SK-N-SH (cell line): ENCODE measurements at regions not wholly inside any gene's neighbourhood (a gene's known extent, or its start where the extent isn't known, plus 50 kb on each side); places are given as distances from the start of the nearest gene placed in this dataset.

Experiments used
- FOSL2 ChIP-seq: IDR thresholded peaks from 2 replicates; pipeline ENCODE4 v1.4.0; 2012; ENCODE audit warnings: low read depth, mild to moderate bottlenecking, moderate library complexity, borderline replicate concordance
- NRF1 ChIP-seq: IDR thresholded peaks from 2 replicates; pipeline ENCODE4 v1.6.1; 2012; ENCODE audit warnings: low read depth, mild to moderate bottlenecking, low read length
- TCF12 ChIP-seq: IDR thresholded peaks from 2 replicates; pipeline ENCODE4 v1.4.0; 2012

DNA sequence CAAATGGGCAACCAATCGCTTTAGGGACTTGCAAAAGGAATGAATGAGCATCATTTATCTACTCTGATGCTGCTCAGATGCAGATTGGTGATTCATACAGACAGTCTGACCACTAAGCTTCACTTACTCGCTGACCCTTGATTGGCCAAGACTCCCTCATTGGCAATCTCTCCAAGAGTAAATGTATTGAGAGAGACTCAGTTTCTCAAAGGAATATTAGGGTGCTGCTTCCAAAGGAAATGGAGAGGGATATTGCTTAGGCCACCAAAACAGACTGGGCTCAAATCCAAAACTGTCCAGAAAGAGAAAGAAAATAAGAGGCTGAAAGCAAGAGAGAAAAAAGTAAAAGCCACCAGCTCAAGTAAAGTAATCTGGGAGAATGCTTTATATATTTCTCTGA, 785.2 kb downstream of the GALC start:
- TF ChIP-seq TCF12 = no peak
- TF ChIP-seq NRF1 = no peak
- TF ChIP-seq FOSL2 = no peak
